ENCODE measurements at regions not wholly inside any gene's neighbourhood (a gene's known extent, or its start where the extent isn't known, plus 50 kb on each side); places are given as distances from the start of the nearest gene placed in this dataset.
A peak's percentile ranks its signal among the peaks of the same experiment; 100 is the strongest.
"Not testable (repeated sequence)": the region's sequence is repeated elsewhere in the genome, so short reads cannot be mapped to it uniquely, and the experiment has no call there.

DNA sequence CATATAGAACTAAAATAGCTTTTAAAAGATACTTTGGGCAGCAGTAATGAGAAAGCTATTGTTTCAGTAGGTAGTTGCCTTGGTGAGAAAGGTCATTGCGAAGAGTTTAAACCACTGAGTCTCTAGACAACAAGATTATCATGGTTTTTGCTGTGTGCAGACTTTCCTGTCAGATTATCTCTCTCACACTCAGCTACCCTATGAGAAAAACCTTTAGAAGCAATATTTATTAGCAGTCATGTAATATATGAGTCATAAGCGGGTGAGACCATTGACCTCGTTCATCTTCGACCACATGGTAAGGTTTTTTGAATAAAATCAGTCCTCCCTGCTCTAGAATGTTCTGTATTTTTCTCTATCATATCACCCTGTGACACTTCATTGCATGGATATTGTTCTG, 59.9 kb downstream of the GPR65 start:
- DNase-seq, result no peak

DNA sequence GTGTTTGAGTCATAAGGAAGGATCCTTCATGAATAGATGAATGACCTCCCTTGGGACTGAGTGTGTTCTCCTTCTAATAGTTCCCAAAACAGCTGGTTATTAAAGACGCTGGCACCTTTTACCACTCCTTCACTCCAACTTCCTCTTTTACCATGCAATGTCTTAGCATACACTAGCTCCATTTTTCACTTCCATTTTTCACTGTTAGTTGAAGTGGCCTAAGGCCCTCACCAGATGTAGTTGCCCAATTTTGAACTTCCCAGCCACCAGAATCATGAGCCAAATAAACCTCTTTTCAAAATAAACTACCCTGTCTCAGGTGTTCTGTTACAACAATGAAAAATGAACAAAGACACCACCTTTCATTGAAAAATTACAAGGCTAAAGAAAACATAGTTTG, 64.7 kb downstream of the GPR65 start:
- DNase-seq, result no peak

DNA sequence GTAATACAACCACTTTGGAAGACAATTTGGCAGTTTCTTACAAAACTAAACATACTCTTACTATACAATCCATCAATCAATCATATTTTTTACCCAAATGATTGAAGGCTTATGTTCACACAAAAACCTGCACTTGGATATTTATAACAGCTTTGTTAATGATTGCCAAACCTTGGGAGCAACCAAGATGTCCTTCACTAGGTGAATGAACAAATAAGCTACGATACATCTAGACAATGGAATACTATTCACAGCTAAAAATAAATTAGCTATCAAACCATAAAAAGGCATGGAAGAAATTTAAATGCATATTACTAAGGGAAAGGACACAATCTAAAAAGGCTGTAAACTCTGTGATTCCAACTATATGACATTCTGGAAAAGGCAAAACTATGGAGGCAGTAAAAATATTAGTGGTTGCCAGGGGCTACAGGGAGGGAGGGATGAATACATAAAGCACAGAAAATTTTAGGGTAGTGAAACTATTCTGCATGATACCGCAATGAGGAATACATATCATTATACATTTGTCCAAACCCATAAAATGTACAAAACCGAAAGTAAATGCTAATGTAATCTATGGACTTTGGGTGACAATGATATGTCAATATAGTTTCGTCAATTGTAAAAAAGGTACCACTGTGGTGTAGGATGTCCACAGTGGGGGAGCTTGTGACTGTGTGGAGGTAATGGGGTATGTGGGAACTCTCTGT, 70.5 kb downstream of the GPR65 start:
- DNase-seq, result no peak

DNA sequence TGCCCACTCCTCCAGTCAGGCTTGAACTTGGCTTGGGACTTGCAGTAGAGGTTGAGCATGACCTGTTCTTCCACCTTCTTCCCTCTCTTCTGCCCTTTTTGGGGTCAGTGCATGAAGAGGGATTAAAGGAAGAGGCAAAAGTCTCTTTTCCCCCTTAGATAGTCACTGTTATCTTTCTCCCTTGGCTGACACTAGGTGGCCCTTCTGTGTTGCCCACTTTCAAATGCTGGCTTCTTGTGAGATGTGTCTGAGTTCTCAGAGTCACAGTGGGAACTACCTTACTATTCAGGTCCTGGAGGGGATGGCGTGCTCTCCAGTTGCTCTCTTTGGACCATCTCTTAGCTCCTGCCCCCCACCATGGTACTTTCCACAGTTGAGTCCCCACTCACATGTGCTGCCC, 73.6 kb downstream of the GPR65 start:
- DNase-seq, result no peak

DNA sequence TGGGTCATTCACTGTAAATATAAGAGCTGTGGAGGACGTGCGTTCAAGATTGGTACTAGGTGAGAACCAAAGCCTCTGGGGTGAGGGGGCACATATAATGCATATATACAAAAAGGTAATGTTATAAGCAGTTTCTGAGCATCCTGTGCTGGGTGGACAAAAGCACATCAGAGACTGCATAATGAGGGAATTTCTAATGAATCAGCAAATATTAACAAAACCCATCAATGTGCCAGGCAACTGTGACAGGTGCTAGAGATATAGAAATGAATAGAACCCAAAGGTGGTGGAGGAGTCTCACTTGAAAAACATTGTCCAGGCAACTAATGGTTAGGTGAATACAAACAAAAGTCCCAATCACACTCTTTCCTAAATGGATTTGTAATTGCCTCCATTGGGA, 74.7 kb downstream of the GPR65 start:
- no peak for DNase-seq

DNA sequence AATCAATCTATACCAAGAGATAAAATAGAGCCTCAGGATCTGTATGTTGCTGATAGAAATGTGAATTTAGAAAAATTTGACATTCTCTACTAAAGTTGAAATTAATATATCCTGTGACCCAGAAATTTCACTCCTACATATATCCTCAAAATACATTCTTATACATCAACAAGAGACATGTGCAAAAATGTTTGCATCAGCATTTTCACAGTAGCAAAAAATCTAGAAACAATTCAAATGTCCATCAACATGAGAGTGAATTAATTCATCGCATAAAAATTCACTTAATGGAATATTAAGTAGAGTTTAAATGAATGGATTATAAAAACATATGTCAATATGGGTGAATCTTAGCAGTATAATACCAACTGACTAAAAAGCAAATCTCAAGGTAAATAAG, 80.8 kb downstream of the GPR65 start:
- DNase-seq, result no peak

DNA sequence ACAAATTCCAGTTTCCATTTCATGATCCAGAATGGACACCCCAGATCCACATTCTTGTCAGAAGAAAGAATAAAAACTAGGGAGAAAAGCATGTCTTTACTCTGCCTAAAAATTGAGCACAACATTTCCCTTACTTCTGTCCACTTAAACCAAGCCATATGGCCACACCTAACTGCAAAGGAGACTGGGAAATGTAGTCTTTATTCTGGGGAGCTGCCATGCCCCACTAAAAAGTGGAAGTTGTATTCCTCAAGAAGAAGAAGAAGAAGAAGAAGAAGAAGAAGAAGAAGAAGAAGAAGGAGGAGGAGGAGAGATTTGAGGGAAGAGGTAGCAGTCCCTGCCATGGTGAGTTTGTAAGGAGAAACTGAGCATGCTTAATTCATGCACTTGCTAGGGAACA, 84.5 kb downstream of the GPR65 start:
- DNase-seq, result no peak

DNA sequence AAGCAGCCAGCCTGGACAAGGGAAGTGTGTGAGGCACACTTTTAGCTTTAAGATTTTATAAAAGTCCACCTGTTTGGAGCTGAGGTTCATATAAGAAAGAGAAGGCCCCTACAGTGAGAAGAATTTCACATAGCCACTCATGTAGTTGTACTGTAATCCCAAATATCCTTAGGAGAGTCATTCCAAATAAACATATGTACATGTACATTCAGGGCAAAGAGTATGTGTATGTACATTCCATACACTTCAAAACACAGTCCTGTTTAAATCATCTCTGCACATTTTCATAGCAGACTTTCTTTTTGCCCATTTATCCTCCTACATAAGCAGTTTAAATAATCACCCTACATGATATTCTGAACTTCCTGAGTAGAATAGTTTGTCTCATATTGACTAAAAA, 87.6 kb downstream of the GPR65 start:
- no peak for DNase-seq

DNA sequence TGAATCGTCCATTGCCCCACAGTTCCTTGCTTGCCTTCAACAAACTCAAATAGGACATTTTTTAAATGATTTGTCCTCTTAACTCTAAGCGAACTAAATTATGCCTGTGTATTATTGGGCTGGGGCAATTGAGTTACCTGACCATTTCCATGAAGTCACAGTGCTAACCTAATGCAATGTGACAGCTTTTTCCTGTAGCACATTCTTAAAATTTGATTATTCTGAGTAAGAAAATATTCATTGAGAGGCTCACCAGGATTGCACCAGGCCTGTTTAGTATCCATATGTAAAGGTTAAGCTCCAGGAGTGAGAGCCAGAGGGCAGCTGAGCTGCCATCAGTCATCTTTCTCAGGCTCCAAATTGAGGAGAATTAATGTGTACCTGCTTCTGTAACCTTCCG, 90.9 kb downstream of the GPR65 start:
- no peak for DNase-seq

DNA sequence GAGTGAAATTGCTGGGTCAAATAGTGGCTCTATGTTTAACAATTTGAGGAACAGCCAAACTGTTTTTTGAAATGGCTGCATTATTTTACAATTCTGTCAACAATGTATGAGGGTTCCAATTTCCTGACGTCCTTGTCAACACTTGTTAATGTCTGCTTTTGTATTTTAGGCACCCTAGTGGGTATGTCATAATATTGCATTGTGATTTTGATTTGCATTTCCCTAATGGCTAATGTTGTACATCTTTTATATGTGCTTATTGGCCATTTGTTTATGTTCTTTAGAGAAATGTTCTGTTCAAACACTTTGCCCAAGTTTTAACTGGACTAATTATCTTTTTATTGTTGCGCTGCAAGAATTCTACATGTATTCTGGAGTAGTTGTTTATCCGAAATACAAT, 93.2 kb downstream of the GPR65 start:
- DNase-seq, result no peak

DNA sequence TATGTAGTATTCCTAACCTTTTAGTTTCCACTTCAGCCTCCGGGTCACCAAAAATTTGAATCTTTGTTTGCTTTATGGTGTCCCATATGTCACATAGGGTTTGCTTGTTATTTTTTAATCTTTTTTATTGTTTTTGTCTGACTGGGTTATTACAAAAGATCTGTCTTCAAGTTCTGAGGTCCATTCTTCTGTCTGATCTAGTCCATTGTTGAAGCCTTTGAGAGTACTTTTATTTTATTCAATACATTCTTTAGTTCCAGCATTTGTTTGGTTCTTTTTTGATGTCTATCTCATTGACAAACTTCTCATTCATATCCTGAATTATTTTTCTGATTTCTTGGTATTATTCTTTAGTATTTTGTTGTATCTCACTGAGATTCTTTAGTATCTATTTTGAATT, 99.8 kb downstream of the GPR65 start:
- no peak for DNase-seq

DNA sequence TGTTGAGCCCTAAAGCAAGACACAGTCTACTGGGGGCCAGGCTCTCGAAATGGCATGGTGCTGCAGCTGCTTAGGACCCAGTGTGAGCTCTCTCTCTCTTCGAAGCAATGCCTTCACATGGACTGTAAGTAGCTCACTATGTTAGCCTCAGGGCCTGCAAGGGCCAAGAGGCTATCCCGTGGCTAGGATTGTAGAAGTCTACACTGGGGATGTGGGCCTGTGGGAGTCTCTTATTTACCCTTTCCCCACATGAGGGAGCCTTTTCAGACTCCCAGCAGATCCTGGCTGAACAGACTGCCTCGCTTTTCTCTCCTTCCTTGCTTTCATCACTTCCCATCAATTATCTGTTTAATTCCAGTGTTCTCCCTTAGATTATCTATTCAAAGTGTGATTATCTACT, 101.4 kb downstream of the GPR65 start:
- DNase-seq, result no peak

DNA sequence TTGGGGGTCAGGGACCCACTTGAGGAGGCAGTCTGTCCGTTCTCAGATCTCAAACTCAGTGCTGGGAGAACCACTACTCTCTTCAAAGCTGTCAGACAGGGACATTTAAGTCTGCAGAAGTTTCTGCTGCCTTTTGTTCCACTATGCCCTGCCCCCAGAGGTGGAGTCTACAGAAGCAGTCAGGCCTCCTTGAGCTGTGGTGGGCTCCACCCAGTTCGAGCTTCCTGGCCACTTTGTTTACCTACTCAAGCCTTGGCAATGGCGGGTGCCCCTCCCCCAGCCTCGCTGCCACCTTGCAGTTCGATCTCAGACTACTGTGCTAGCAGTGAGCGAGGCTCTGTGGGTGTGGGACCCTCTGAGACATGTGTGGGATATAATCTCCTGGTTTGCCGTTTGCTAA, 122.7 kb downstream of the GPR65 start:
- DNase-seq, result not testable (repeated sequence)

DNA sequence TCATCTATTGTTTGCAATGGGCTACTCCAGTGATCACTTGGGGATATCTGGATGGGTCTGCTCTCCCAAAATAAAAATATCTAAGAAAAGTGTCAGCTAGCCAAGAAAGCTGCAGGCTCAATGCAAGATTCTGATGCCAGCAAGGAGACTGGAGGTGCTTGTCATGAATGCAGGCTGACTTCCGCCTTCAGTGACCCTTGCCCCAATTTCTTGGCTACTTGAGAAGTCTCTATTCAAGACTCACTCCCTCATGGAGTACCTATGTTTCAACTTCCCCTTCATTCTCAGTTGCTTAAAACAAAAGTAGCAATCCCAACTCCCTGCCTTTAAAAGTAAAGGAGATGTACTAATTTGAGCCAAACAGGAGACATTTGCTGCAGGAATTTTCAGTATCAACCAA, 123.9 kb downstream of the GPR65 start:
- DNase-seq, result no peak

DNA sequence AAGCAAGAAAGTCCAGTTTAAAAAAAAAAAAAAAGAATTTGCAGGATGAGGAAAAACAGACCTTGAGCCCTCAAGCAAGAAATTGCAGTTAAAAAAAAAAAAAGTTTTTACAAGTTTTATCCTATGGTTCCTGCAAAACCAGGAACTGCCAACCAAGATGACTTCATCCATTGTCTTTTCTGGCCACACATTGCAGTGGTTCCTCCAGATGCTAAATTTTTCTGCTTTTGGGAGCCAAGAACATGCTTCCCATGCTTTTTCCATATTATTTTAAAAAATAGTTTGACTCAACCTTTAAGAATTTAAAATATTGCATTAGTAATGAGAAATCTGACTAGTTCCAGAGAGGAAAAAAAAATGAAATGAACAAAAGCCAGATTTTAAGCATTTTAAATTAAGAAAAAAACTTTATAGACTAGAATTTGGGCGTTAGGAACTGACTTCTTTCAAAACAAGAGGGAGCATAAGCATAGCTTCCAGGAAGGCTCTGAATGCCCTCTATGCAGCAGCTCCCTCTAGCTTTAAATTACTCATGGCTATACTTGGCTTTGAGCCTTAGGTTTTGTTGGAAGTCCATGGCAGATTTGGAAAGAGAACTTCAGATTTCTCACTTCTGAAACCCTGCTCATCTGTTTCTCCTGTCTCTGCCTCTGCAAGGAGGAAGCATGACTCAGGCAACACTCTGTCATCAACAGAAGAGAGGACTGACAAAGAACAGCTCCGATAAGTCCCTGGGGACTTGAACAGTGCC, 124.5 kb downstream of the GPR65 start:
- peak; percentile 24 for DNase-seq

DNA sequence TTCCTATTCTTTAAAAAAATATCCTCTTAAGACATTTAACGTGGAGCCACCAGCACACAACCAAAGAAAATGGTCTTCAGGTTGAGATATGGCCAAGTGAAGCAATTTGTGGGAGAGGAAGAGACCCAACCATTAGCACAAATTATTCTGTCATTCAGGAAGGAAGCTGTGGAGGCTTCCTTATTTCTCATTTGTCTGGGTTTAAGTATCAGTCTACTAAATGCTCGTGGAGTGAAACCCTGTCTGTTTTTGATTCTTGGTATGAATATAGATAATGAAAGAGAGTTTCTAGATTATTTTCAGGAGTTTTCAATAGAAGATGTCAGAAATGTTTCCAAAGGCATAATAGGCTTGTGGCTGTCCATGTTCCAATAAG, 125.1 kb downstream of the GPR65 start:
- DNase-seq, result no peak
